ENCODE measurements at regions not wholly inside any gene's neighbourhood (a gene's known extent, or its start where the extent isn't known, plus 50 kb on each side); places are given as distances from the start of the nearest gene placed in this dataset.

GRCh38 chr2:133918141-133918540, 335.7 kb upstream of the MGAT5 start:
- H3K4me3 ChIP-seq (ENCODE audit: low read depth, low read length) = no peak overlapping the region
- no peak for TF ChIP-seq CTCF (IDR thresholded peaks at IDR 0.05; ENCODE audit: insufficient read depth, low read length)
- no peak for DNase-seq (ENCODE audit: low read depth)

GRCh38 chr2:133919285-133919684, 334.6 kb upstream of the MGAT5 start:
- no peak overlapping the region for H3K4me3 ChIP-seq (ENCODE audit: low read depth, low read length)
- no peak for DNase-seq (ENCODE audit: low read depth)
- no peak for TF ChIP-seq CTCF (IDR thresholded peaks at IDR 0.05; ENCODE audit: insufficient read depth, low read length)

GRCh38 chr2:133927894-133928293, 326.0 kb upstream of the MGAT5 start:
- no peak for DNase-seq (ENCODE audit: low read depth)

GRCh38 chr2:133936096-133936495, 317.8 kb upstream of the MGAT5 start:
- H3K4me3 ChIP-seq (ENCODE audit: low read depth, low read length) = no peak overlapping the region
- no peak for DNase-seq (ENCODE audit: low read depth)
- no peak for TF ChIP-seq CTCF (IDR thresholded peaks at IDR 0.05; ENCODE audit: insufficient read depth, low read length)

More at GRCh38 chr2:133927894-133928293, 326.0 kb upstream of the MGAT5 start:
- no peak for TF ChIP-seq CTCF (IDR thresholded peaks at IDR 0.05; ENCODE audit: insufficient read depth, low read length)
- no peak overlapping the region for H3K4me3 ChIP-seq (ENCODE audit: low read depth, low read length)

- TF ChIP-seq CTCF (IDR thresholded peaks at IDR 0.05; ENCODE audit: insufficient read depth, low read length) = no peak
- no peak overlapping the region for H3K4me3 ChIP-seq (ENCODE audit: low read depth, low read length)
- DNase-seq (ENCODE audit: low read depth) = no peak
These were observed 317.3 kb upstream of the MGAT5 start for GRCh38 chr2:133936601-133937000.

GRCh38 chr2:133937669-133938068, 316.2 kb upstream of the MGAT5 start:
- no peak for TF ChIP-seq CTCF (IDR thresholded peaks at IDR 0.05; ENCODE audit: insufficient read depth, low read length)
- peak; percentile 52 for DNase-seq (ENCODE audit: low read depth)
- no peak overlapping the region for H3K4me3 ChIP-seq (ENCODE audit: low read depth, low read length)

- no peak for DNase-seq (ENCODE audit: low read depth)
- TF ChIP-seq CTCF (IDR thresholded peaks at IDR 0.05; ENCODE audit: insufficient read depth, low read length) = no peak
- H3K4me3 ChIP-seq (ENCODE audit: low read depth, low read length) = no peak overlapping the region
These were observed 313.7 kb upstream of the MGAT5 start for GRCh38 chr2:133940134-133940533.
